GM12873 (cell line): ENCODE measurements at regions not wholly inside any gene's neighbourhood (a gene's known extent, or its start where the extent isn't known, plus 50 kb on each side); places are given as distances from the start of the nearest gene placed in this dataset.

Source experiments
- TF ChIP-seq, protein P1 (sequence below): IDR thresholded peaks from 2 replicates; pipeline ENCODE4 v1.5.1; 2012; ENCODE audit warnings: low read depth, mild to moderate bottlenecking, moderate library complexity, low read length, control low read depth; ENCODE audit not compliant: insufficient read depth; ENCODE audit errors: missing control alignments

DNA sequence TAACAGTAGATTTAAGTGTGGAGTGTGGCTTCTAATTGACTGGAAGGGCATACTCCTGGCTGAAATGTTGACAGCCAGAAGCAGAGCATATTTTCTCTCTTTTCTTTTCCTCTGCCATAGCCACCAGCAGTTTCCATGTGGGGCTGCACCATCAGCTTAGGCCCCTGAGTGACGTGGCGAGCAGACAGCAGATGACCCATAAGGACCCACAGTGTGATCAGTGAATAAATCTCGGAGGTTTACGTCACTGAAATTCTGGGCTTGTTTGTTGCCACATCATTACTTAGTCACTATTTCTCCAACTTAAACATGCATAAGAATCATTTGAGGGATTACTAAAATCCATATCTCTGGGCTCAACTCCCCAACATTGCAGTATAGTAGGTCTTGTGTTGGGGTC, 549.7 kb upstream of the TMEM132C start:
- TF ChIP-seq, protein P1, sequence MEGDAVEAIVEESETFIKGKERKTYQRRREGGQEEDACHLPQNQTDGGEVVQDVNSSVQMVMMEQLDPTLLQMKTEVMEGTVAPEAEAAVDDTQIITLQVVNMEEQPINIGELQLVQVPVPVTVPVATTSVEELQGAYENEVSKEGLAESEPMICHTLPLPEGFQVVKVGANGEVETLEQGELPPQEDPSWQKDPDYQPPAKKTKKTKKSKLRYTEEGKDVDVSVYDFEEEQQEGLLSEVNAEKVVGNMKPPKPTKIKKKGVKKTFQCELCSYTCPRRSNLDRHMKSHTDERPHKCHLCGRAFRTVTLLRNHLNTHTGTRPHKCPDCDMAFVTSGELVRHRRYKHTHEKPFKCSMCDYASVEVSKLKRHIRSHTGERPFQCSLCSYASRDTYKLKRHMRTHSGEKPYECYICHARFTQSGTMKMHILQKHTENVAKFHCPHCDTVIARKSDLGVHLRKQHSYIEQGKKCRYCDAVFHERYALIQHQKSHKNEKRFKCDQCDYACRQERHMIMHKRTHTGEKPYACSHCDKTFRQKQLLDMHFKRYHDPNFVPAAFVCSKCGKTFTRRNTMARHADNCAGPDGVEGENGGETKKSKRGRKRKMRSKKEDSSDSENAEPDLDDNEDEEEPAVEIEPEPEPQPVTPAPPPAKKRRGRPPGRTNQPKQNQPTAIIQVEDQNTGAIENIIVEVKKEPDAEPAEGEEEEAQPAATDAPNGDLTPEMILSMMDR = no peak

DNA sequence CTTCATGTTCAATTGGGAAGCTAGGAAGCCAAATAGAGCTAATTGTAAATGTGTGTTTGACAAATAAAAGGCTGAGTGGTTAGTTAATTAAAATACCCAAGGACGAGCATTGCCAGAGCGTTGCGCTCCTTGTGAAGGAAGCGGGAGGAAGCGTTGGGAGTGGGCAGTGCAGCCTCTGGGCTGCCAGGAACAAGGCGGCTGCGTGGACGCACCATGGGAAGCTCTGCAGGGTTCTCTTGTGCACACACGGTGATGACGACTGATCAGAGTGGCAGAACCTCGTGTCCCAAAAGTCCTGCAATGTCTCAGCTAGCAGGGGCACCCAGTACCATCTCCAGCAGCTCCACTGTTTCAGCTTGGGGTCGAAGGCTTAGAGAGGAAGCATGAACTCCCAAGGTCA, 546.6 kb upstream of the TMEM132C start:
- TF ChIP-seq, protein P1 = no peak

DNA sequence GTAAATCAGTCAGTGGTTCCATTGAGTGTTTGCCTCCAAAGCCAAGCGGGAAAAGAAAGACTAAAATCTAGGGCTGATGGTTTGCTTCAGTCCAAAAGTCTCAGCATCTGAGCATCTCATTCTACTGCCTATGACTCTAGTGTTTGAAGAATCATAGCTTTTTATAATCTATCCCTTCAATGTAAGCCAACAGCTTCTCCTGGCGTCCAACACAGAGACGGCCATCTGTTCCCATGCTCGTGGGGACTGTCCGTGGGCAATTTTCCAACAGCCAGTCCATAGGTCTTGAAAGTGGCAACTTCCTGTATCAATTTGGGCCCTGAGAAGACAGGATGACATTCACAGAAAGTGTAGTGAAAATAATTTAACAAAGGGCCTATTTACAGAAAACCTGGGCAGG, 544.4 kb upstream of the TMEM132C start:
- TF ChIP-seq, protein P1 = no peak

DNA sequence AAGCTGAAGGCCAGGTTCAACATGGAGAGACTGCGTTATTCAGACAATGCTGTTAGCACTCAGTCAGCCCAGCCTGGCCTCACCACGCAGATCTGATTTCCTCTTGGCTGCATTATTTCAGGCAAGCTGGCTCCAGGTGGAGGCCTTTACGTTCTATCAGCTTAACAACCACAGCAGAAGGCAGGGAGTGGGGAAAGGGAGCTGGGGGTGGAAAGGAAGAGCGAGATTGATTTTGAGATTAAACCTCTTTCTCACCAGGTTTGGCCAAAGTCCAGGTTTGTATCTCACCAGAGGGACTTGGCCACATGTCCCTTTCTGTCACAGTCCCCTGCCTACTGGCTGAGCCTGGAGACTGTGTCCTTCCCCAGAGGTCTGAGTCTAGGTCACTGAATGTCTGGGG, 543.7 kb upstream of the TMEM132C start:
- TF ChIP-seq, protein P1 = no peak

DNA sequence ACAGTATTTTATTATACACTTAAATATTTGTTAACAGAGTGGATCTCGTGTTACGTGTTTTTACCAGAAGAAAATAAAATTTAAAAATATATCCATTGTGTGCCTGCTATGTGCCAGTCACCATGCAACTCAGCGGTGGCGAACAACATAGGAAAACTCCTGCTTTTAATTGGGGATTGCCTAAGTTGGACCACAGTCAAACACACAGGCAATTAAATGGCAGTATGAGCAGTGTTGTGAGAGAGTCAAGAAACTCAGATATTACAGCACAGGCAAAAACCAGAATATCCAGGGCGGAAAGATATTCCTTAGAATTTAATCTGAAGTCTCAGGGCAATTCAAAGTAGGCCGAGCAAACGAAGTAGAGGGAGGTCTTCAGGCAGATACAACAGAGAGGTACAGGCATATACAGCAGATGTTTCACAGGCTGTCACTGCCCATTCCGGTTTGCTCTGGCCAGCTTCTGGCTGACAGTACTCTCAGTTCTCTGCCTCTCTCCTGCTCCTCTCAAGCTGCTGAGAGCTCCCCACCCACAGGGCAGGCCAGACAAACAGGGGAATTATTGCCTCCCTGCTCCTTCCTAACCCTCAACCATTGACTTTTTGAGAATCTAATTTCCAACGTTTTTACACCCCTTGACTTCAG, 540.2 kb upstream of the TMEM132C start:
- TF ChIP-seq, protein P1 = no peak

DNA sequence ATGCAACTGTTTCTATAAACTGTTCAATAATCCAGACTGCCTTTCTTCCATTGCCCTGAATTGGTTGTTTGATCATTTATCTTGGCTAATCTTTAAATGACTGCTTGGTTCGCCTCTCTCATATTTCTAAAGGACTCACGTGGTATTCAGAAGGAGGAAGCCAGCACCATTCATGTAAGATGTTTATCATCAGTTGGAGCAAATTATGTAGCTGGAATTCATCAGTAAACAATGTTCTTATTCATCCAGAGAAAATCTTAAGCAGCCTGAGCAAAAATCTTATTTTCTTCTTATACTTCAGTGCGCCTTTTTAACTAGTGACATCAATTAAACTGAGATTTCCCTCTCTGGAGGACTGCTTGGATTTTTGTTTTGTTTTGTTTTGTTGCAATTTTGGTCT, 538.7 kb upstream of the TMEM132C start:
- TF ChIP-seq, protein P1 = no peak

DNA sequence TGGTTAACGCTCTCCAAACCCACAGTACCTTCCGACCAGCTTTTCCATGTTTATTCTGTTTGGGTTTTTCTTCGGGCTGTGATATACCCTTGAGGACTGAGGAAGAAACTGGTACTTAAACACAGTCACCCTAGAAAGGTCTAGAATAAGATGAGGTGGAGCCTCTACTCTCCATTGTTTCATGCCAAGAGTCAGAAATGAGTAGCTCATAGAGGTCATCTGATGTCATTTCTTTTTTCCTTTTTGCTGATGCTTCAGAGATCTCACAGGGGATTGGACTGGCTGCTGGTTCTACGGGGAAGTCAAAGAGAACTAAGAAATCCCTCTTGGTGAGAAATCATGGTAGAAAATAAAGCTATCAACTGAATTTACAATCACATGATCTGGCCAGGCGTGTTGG, 538.2 kb upstream of the TMEM132C start:
- TF ChIP-seq, protein P1 = no peak

DNA sequence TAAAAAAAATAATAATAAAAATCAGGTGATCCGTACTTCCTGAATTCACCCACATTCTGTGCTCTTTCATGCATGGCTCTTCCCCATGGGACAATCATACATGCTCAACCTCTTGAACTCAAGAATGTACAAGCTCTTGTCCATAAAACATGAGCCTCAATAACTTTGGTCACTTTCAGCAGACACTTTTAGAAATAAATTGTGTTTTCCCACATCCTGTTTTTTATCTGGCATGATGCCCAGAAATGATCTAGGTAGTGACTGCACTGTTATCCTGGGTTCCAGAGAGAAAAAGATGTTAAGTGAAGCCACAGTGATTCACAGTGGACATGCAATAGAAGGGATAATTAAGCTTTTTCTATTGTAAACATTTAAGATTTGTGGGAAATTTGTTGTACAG, 537.6 kb upstream of the TMEM132C start:
- TF ChIP-seq, protein P1 = no peak
